C1 segment of cervical spinal cord (tissue), 14 donors: ENCODE measurements at regions not wholly inside any gene's neighbourhood (a gene's known extent, or its start where the extent isn't known, plus 50 kb on each side); places are given as distances from the start of the nearest gene placed in this dataset.

Experiments
- DNase-seq, 14 donors: peaks; one replicate each; lab custom pipeline; 2025; lab: John Stamatoyannopoulos, UW

GRCh38 chr1:29458737-29459619, 222.7 kb downstream of the PTPRU start:
- no peak for DNase-seq

- DNase-seq = no peak
These were observed 221.4 kb downstream of the PTPRU start for GRCh38 chr1:29457496-29458368.

- DNase-seq = no peak
These were observed 220.5 kb downstream of the PTPRU start for GRCh38 chr1:29456685-29457435.

- no peak for DNase-seq
These were observed 219.5 kb downstream of the PTPRU start for GRCh38 chr1:29455781-29456180.

GRCh38 chr1:29454616-29455380, 218.5 kb downstream of the PTPRU start:
- DNase-seq = no peak

GRCh38 chr1:29453502-29454240, 217.3 kb downstream of the PTPRU start:
- no peak for DNase-seq

- DNase-seq = no peak
These were observed 216.3 kb downstream of the PTPRU start for GRCh38 chr1:29452463-29453230.

- no peak for DNase-seq
These were observed 215.1 kb downstream of the PTPRU start for GRCh38 chr1:29451368-29451892.

- DNase-seq = no peak
These were observed 214.3 kb downstream of the PTPRU start for GRCh38 chr1:29450591-29450990.

- DNase-seq = no peak
These were observed 212.3 kb downstream of the PTPRU start for GRCh38 chr1:29448456-29449235.

GRCh38 chr1:29447368-29447767, 211.0 kb downstream of the PTPRU start:
- DNase-seq = no peak

GRCh38 chr1:29444782-29445729, 208.7 kb downstream of the PTPRU start:
- no peak for DNase-seq

- DNase-seq = no peak
These were observed 207.9 kb downstream of the PTPRU start for GRCh38 chr1:29444081-29444715.

GRCh38 chr1:29441916-29442668, 205.8 kb downstream of the PTPRU start:
- DNase-seq = no peak

- no peak for DNase-seq
These were observed 203.3 kb downstream of the PTPRU start for GRCh38 chr1:29439615-29440014.

GRCh38 chr1:29438991-29439390, 202.7 kb downstream of the PTPRU start:
- no peak for DNase-seq
